HFFc6 (cell line): ENCODE measurements at regions not wholly inside any gene's neighbourhood (a gene's known extent, or its start where the extent isn't known, plus 50 kb on each side); places are given as distances from the start of the nearest gene placed in this dataset.

Experiments
- DNase-seq: peaks from one replicate; pipeline ENCODE4 v3.0.0-alpha.2; 2018
- H3K27ac Mint-ChIP-seq: 2 replicates; pipeline ENCODE4 v1.8.0; 2020; ENCODE audit warnings: mild to moderate bottlenecking, mixed read lengths
- H3K27me3 Mint-ChIP-seq: 2 replicates; pipeline ENCODE4 v1.8.0; 2021; ENCODE audit warnings: mild to moderate bottlenecking, moderate library complexity, mixed read lengths; ENCODE audit not compliant: insufficient read depth
- H3K36me3 Mint-ChIP-seq: 2 replicates; pipeline ENCODE4 v1.8.0; 2021; ENCODE audit warnings: low read depth, mixed read lengths
- H3K4me1 Mint-ChIP-seq: 2 replicates; pipeline ENCODE4 v1.8.0; 2020; ENCODE audit warnings: low read depth, mixed read lengths
- H3K4me3 Mint-ChIP-seq: 2 replicates; pipeline ENCODE4 v1.8.0; 2020; ENCODE audit warnings: mild to moderate bottlenecking, moderate library complexity, mixed read lengths
- H3K9me3 Mint-ChIP-seq: 2 replicates; pipeline ENCODE4 v1.8.0; 2020; ENCODE audit warnings: mild to moderate bottlenecking, mixed read lengths
- TF ChIP-seq, protein P1 (sequence below): fragments of 200-600 bp; sonication (generic); IDR thresholded peaks from 2 replicates; pipeline ENCODE4 v1.5.0; 2021; ENCODE audit warnings: antibody characterized with exemption, mild to moderate bottlenecking

DNA sequence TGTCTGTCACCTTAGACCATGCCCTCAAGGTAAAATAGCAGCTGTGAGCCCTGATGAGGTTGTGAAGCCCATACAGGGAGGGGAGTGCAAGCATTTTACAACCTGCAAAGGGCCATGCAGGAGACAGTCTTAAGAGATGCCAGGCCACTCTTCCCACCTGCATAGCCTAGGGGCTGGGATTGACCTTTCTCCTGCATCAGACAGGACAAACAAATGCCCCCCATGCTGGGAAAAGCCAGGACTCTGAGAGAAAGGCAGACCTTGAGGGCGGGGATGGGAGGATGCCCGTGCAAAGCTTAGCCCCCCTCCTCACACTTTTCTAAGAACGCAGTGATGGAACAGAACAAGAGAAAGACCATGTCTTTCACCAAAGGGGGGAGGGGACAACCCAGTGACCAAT is 137.9 kb upstream of the MAMLD1 start:
- peaks cover 3% of the 10 kb centered on the region for H3K27me3 Mint-ChIP-seq

GRCh38 chrX:150225756-150226155 is 137.4 kb upstream of the MAMLD1 start:
- no peaks in the 10 kb centered on the region for H3K9me3 Mint-ChIP-seq
- TF ChIP-seq, protein P1, sequence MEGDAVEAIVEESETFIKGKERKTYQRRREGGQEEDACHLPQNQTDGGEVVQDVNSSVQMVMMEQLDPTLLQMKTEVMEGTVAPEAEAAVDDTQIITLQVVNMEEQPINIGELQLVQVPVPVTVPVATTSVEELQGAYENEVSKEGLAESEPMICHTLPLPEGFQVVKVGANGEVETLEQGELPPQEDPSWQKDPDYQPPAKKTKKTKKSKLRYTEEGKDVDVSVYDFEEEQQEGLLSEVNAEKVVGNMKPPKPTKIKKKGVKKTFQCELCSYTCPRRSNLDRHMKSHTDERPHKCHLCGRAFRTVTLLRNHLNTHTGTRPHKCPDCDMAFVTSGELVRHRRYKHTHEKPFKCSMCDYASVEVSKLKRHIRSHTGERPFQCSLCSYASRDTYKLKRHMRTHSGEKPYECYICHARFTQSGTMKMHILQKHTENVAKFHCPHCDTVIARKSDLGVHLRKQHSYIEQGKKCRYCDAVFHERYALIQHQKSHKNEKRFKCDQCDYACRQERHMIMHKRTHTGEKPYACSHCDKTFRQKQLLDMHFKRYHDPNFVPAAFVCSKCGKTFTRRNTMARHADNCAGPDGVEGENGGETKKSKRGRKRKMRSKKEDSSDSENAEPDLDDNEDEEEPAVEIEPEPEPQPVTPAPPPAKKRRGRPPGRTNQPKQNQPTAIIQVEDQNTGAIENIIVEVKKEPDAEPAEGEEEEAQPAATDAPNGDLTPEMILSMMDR, result no peak
- peaks cover 3% of the 10 kb centered on the region for H3K27me3 Mint-ChIP-seq
- H3K36me3 Mint-ChIP-seq, result no peaks in the 10 kb centered on the region
- DNase-seq, result no peak
- H3K27ac Mint-ChIP-seq, result no peak overlapping the region
- H3K4me3 Mint-ChIP-seq, result no peak overlapping the region
- H3K4me1 Mint-ChIP-seq, result peaks cover 6% of the 10 kb centered on the region; the same call in 1 of the 2 replicates

More for the DNA sequence above, 137.9 kb upstream of the MAMLD1 start:
- Mint-ChIP-seq H3K27ac (no peak overlapping the region), H3K36me3 (no peaks in the 10 kb centered on the region), H3K4me3 (no peak overlapping the region), H3K4me1 (peaks cover 6% of the 10 kb centered on the region; the same call in 1 of the 2 replicates), H3K9me3 (no peaks in the 10 kb centered on the region)
- TF ChIP-seq, protein P1, result no peak
- DNase-seq, result no peak

DNA sequence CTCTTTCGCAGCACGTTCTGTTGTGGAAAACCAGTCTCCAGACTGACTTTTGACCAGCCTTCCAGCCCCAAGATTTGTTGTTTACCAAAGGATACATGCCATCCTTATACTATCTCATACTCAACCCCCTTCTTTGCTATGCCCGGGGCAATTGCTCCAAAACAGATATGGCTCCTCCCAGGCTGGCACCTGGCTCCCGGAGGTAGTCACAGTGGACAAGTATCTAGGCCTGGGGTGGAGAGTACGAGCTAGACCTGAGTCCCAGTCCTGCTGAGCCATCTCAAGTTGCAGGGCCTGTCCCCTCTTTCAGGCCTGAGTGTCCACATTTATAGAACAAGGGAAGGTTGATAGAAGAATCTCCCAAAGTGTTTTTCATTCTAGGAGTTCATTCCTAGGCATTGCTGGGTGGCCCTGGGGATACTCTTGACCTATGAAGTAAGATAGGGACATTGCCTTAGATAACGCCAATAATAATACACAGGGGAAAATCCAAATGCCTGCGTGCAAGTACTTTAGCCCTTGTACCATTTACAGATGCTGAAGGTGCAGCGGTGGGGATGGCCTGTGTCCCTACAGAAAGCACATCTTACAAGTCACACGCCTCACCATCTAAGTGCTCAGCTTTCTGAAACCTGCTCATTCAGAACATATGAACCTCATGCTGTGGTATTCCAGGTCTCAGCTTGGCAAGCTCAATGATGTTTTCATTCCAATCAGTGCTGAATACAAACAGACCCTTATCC is 136.7 kb upstream of the MAMLD1 start:
- TF ChIP-seq, protein P1, result no peak
- Mint-ChIP-seq H3K4me1 (peaks cover 1% of the 10 kb centered on the region; the same call in 1 of the 2 replicates), H3K27ac (no peak overlapping the region), H3K4me3 (no peak overlapping the region), H3K36me3 (no peaks in the 10 kb centered on the region), H3K27me3 (no peaks in the 10 kb centered on the region; the same call in none of the 2 replicates), H3K9me3 (no peaks in the 10 kb centered on the region)
- DNase-seq, result no peak

GRCh38 chrX:150227321-150227860 is 135.7 kb upstream of the MAMLD1 start:
- TF ChIP-seq, protein P1, result no peak
- Mint-ChIP-seq H3K4me3 (no peak overlapping the region), H3K27me3 (no peaks in the 10 kb centered on the region; the same call in none of the 2 replicates), H3K9me3 (no peaks in the 10 kb centered on the region), H3K4me1 (peaks cover 3% of the 10 kb centered on the region; the same call in 1 of the 2 replicates), H3K36me3 (no peaks in the 10 kb centered on the region), H3K27ac (no peak overlapping the region)
- DNase-seq, result no peak

DNA sequence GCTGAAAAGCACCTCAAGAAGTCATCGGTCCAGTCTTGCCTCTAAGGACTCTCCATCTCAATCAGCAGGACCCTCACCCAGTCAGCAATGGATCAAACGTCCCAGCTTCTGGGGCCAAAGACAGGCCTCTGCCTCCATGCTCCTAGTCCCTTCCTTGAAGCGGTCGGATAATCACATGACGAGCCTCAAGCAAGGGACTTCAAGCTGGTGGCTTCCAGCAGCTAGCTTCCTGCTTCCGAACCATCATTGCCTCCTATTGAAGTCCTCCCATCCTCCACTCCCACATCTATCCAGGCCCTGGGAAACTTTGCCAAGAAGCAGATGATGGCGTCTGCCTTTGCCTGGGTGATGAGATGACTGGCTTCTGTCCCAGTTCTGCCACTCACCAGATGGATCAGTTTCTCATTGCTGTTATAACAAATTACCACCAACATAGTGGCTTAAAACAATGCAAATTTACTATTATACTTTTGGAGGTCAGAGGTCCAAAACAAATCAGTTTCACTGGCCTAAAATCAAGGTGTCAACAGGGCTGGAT is 135.2 kb upstream of the MAMLD1 start:
- TF ChIP-seq, protein P1, result no peak
- Mint-ChIP-seq H3K9me3 (no peaks in the 10 kb centered on the region), H3K4me3 (no peak overlapping the region), H3K4me1 (peaks cover 9% of the 10 kb centered on the region; the same call in 1 of the 2 replicates), H3K36me3 (no peaks in the 10 kb centered on the region), H3K27me3 (no peaks in the 10 kb centered on the region; the same call in none of the 2 replicates), H3K27ac (no peak overlapping the region)
- no peak for DNase-seq
